ENCODE measurements at regions not wholly inside any gene's neighbourhood (a gene's known extent, or its start where the extent isn't known, plus 50 kb on each side); places are given as distances from the start of the nearest gene placed in this dataset.

DNA sequence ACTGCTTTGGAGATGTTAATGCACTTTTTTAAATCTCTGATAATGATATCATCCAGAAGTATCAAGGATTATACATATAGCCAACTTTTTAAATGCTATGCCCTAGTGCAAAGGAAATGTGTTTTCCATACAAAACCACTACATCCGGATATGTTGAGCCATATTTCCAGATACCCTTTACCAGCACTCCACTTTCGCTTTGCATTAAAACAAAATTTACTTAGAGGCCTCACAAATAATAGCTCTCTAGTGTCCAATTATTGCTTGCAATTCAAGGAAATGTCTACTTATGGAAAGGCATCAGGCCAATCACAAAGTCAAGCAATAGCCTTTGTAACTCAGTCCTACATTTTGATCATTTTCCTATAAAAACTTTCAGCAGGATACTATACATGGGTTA lies 1072.8 kb upstream of the INTU start:
- TF ChIP-seq, protein P1, sequence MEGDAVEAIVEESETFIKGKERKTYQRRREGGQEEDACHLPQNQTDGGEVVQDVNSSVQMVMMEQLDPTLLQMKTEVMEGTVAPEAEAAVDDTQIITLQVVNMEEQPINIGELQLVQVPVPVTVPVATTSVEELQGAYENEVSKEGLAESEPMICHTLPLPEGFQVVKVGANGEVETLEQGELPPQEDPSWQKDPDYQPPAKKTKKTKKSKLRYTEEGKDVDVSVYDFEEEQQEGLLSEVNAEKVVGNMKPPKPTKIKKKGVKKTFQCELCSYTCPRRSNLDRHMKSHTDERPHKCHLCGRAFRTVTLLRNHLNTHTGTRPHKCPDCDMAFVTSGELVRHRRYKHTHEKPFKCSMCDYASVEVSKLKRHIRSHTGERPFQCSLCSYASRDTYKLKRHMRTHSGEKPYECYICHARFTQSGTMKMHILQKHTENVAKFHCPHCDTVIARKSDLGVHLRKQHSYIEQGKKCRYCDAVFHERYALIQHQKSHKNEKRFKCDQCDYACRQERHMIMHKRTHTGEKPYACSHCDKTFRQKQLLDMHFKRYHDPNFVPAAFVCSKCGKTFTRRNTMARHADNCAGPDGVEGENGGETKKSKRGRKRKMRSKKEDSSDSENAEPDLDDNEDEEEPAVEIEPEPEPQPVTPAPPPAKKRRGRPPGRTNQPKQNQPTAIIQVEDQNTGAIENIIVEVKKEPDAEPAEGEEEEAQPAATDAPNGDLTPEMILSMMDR (IDR thresholded peaks at IDR 0.05; ENCODE audit: extremely low read depth in 1 of 2, insufficient read depth in 1 of 2, low read depth in 1 of 2, low read length in 2 of 2): no peak
- TF ChIP-seq POLR2AphosphoS5 (IDR thresholded peaks at IDR 0.05; ENCODE audit: insufficient read depth, low read depth, low read length) (no peak), FOS (IDR thresholded peaks at IDR 0.05; ENCODE audit: borderline replicate concordance, insufficient read depth, low read length) (no peak)
